HCT116 (cell line): ENCODE measurements at regions not wholly inside any gene's neighbourhood (a gene's known extent, or its start where the extent isn't known, plus 50 kb on each side); places are given as distances from the start of the nearest gene placed in this dataset.

Source experiments
- ATAC-seq: fragments of 200-7000 bp; cut with Tn5 transposase; 2 replicates; pipeline ENCODE4 v1.9.1; 2020; ENCODE audit warnings: mild to moderate bottlenecking, moderate library complexity
- BruUV-seq: library from RNA; stranded (reverse); fragments of 400-500 nt; replicated peaks from 2 replicates; lab custom pipeline; 2021; lab: Mats Ljungman, UMichigan
- CTCF ChIA-PET: fragments of 300-600 bp; sonication (Branson Sonifier 250); formaldehyde crosslinking; loops from one replicate; lab custom pipeline; 2021; ENCODE audit warnings: antibody characterized with exemption; lab: Charles Lee
- POLR2A ChIA-PET: fragments of 300-600, 350-600 bp; sonication (Branson Sonifier 250); formaldehyde crosslinking; loops from one replicate; lab custom pipeline; 2021; ENCODE audit warnings: antibody characterized with exemption; lab: Charles Lee
- RAD21 ChIA-PET, 2 experiments: fragments of 300-600 bp; sonication (Branson Sonifier 250); formaldehyde crosslinking; loops; one replicate each; lab custom pipeline; 2023; ENCODE audit warnings: low total read pairs in 2 of 2; ENCODE audit not compliant: uncharacterized antibody in 2 of 2, unreplicated experiment in 2 of 2, low non-redundant PET in 1 of 2; lab: Charles Lee
- DNase-seq: peaks from one replicate; pipeline ENCODE4 v3.0.0-alpha.2; 2010; ENCODE audit warnings: low read depth, low spot score
- H2AFZ ChIP-seq: fragments of 200-600 bp; shearing (Covaris generic), sonication (generic); 2 replicates; pipeline ENCODE4 v1.6.1; 2017; ENCODE audit warnings: low read depth, mixed run types, mixed read lengths, antibody characterized with exemption, low read length; ENCODE audit not compliant: poor library complexity, severe bottlenecking
- H3K27ac ChIP-seq: 2 replicates; pipeline ENCODE4 v1.5.1; 2012; ENCODE audit warnings: low read depth, low read length
- H3K27me3 ChIP-seq: fragments of 200-600 bp; sonication (generic); 2 replicates; pipeline ENCODE4 v1.6.1; 2016; ENCODE audit warnings: mixed run types, low read length, mixed read lengths; ENCODE audit not compliant: insufficient read depth
- H3K36me3 ChIP-seq, 2 experiments: fragments of 200-500 bp in 1 of 2; fragments of 200-600 bp in 1 of 2; sonication (Bioruptor generic) in 1 of 2; sonication (generic) in 1 of 2; 2 replicates each; pipeline versions ENCODE4 v1.5.1 to v1.6.1; 2014 to 2016; ENCODE audit warnings: low read length in 2 of 2, inconsistent platforms in 1 of 2, mixed read lengths in 1 of 2, mixed run types in 1 of 2; ENCODE audit not compliant: insufficient read depth in 2 of 2, control insufficient read depth in 1 of 2
- H3K4me1 ChIP-seq, 2 experiments: fragments of 200-600 bp in 1 of 2; sonication (generic) in 1 of 2; 2 replicates each; pipeline versions ENCODE4 v1.5.1 to v1.6.1; 2012 to 2017; ENCODE audit warnings: low read length in 2 of 2, inconsistent platforms in 1 of 2, mild to moderate bottlenecking in 1 of 2, mixed read lengths in 1 of 2, mixed run types in 1 of 2, moderate library complexity in 1 of 2; ENCODE audit not compliant: insufficient read depth in 2 of 2, control insufficient read depth in 1 of 2
- H3K4me2 ChIP-seq: fragments of 200-600 bp; sonication (generic); 2 replicates; pipeline ENCODE4 v1.6.1; 2017; ENCODE audit warnings: mixed run types, low read length, mixed read lengths
- H3K4me3 ChIP-seq, 2 experiments: fragments of 200-600 bp in 1 of 2; sonication (generic) in 1 of 2; replicated peaks in 1 of 2; 2 replicates each; pipeline ENCODE4 v1.5.1; 2011 to 2016; ENCODE audit warnings: low read length in 2 of 2, control low read depth in 1 of 2, low read depth in 1 of 2, mild to moderate bottlenecking in 1 of 2, mixed read lengths in 1 of 2, mixed run types in 1 of 2
- H3K79me2 ChIP-seq: fragments of 200-600 bp; sonication (generic); 2 replicates; pipeline ENCODE4 v1.6.1; 2017; ENCODE audit warnings: mild to moderate bottlenecking, mixed run types, low read length, moderate library complexity, mixed read lengths; ENCODE audit not compliant: insufficient read depth
- H3K9ac ChIP-seq: fragments of 200-600 bp; sonication (generic); 2 replicates; pipeline ENCODE4 v1.6.1; 2016; ENCODE audit warnings: low read length, mixed read lengths
- H3K9me2 ChIP-seq: fragments of 200-600 bp; sonication (generic), shearing (Covaris generic); 2 replicates; pipeline ENCODE4 v1.6.1; 2017; ENCODE audit warnings: mixed run types, mild to moderate bottlenecking, moderate library complexity; ENCODE audit not compliant: insufficient read depth
- H3K9me3 ChIP-seq, 2 experiments: fragments of 200-500 bp in 1 of 2; fragments of 200-600 bp in 1 of 2; sonication (Bioruptor generic) in 1 of 2; sonication (generic) in 1 of 2; 2 replicates each; pipeline ENCODE4 v1.6.1; 2014 to 2017; ENCODE audit warnings: low read length in 2 of 2, mixed read lengths in 2 of 2, inconsistent platforms in 1 of 2, low read depth in 1 of 2, mild to moderate bottlenecking in 1 of 2, mixed run types in 1 of 2, moderate library complexity in 1 of 2; ENCODE audit not compliant: control insufficient read depth in 1 of 2, insufficient read depth in 1 of 2
- H4K20me1 ChIP-seq: fragments of 200-600 bp; sonication (generic), shearing (Covaris generic); 2 replicates; pipeline ENCODE4 v1.6.1; 2017; ENCODE audit warnings: mixed run types, mild to moderate bottlenecking, moderate library complexity; ENCODE audit not compliant: insufficient read depth
- CBX3 ChIP-seq: IDR thresholded peaks from 2 replicates; pipeline ENCODE4 v1.6.1; 2012; ENCODE audit warnings: low read depth
- CEBPB ChIP-seq: IDR thresholded peaks from 2 replicates; pipeline ENCODE4 v1.6.1; 2012; ENCODE audit warnings: low read depth
- EGR1 ChIP-seq: IDR thresholded peaks from 2 replicates; pipeline ENCODE4 v1.6.1; 2012; ENCODE audit warnings: low read depth
- EZH2 ChIP-seq: fragments of 200-600 bp; sonication (generic); IDR thresholded peaks from 2 replicates; pipeline ENCODE4 v1.6.1; 2017; ENCODE audit warnings: antibody characterized with exemption, mixed run types
- FOSL1 ChIP-seq: IDR thresholded peaks from 2 replicates; pipeline ENCODE4 v1.6.1; 2012; ENCODE audit warnings: low read depth
- POLR2A ChIP-seq: IDR thresholded peaks from 2 replicates; pipeline ENCODE4 v1.7.0; 2011; ENCODE audit warnings: borderline replicate concordance; ENCODE audit not compliant: insufficient read depth, insufficient read length; ENCODE audit errors: extremely low read depth
- POLR2AphosphoS5 ChIP-seq: IDR thresholded peaks from 2 replicates; pipeline ENCODE4 v1.6.1; 2011; ENCODE audit warnings: mild to moderate bottlenecking, low read depth, low read length, moderate library complexity
- SIN3A ChIP-seq: IDR thresholded peaks from 2 replicates; pipeline ENCODE4 v1.6.1; 2012; ENCODE audit warnings: low read depth
- SRF ChIP-seq: IDR thresholded peaks from 2 replicates; pipeline ENCODE4 v1.6.1; 2012; ENCODE audit warnings: low read depth
- TCF7L2 ChIP-seq: IDR thresholded peaks from 2 replicates; pipeline ENCODE4 v1.7.0; 2011; ENCODE audit warnings: borderline replicate concordance, inconsistent platforms; ENCODE audit not compliant: insufficient read depth, insufficient read length; ENCODE audit errors: extremely low read depth
- YY1 ChIP-seq: IDR thresholded peaks from 2 replicates; pipeline ENCODE4 v1.6.1; 2011; ENCODE audit warnings: low read length, low read depth, moderate library complexity, mild to moderate bottlenecking; ENCODE audit not compliant: insufficient replicate concordance; ENCODE audit errors: extremely low read depth
- ZFX ChIP-seq: fragments of 450-650 bp; IDR thresholded peaks from 2 replicates; pipeline ENCODE4 v1.6.1; 2017
- intact Hi-C: fragments of 100-400 bp; cut with micrococcal nuclease; formaldehyde crosslinking; loops from 2 replicates; pipeline ENCODE4 v1.10.0; 2022
- TF ChIP-seq, protein P1 (sequence below): IDR thresholded peaks from 2 replicates; pipeline ENCODE4 v1.6.1; 2012; ENCODE audit warnings: low read depth
- TF ChIP-seq, protein P2 (sequence below), 3 experiments: fragments of 200-600 bp in 1 of 3; sonication (generic) in 1 of 3; IDR thresholded peaks in 2 of 3; conservative IDR thresholded peaks in 1 of 3; 2 replicates each; pipeline ENCODE4 v1.5.1; 2012 to 2017; ENCODE audit warnings: low read depth in 2 of 3, low read length in 2 of 3, antibody characterized with exemption in 1 of 3, borderline replicate concordance in 1 of 3, control low read depth in 1 of 3, mild to moderate bottlenecking in 1 of 3, mixed read lengths in 1 of 3, mixed run types in 1 of 3, moderate library complexity in 1 of 3; ENCODE audit not compliant: insufficient read depth in 1 of 3
- TF ChIP-seq, protein P3 (sequence below): IDR thresholded peaks from 2 replicates; pipeline ENCODE4 v1.6.1; 2011; ENCODE audit warnings: mild to moderate bottlenecking, low read length, moderate library complexity; ENCODE audit not compliant: insufficient replicate concordance; ENCODE audit errors: extremely low read depth
- TF ChIP-seq, protein P4 (sequence below): IDR thresholded peaks from 2 replicates; pipeline ENCODE4 v1.6.1; 2012
- TF ChIP-seq, protein P5 (sequence below): IDR thresholded peaks from 2 replicates; pipeline ENCODE4 v1.6.1; 2012

DNA sequence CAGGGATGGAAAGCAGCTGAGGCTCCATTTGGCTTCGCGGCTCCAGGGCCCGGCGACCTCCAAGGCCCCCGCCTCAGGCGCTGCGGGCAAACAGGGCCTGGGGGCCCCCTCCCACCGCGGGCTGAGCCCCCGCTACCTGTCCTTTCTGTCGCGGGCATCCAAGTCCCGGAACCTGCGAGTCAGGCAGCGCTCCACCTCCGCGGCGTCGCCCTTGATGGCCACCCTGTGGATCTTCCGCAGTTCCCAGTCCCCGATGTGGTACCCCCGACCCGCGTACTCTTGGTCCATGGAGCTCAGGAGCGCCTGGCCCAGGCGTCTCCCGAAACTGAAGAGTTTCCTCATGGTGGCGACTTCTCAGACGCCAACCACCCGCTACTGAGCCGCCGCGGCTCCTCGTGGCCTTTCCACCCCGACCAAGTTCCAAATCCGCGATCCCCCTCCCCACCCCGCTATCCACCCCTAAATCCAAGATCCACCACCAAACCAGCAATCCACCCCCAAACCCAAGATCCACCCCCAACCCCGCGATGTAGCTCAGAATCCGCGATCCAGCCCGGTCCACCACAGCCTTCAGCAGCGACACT is 86.5 kb upstream of the CCDC180 start:
- BruUV-seq: no TSS peak
- no peaks in the 10 kb centered on the region for H3K79me2 ChIP-seq
- H3K27me3 ChIP-seq: no peaks in the 10 kb centered on the region
- DNase-seq: no peak
- H3K9ac ChIP-seq: no peak overlapping the region
- H3K9me2 ChIP-seq: no peaks in the 10 kb centered on the region
- ChIA-PET CTCF (no interaction called here), POLR2A (no interaction called here), RAD21 (no interaction called here)
- H4K20me1 ChIP-seq: no peaks in the 10 kb centered on the region
- no peak overlapping the region for H2AFZ ChIP-seq
- H3K4me3 ChIP-seq: no peak overlapping the region
- H3K4me2 ChIP-seq: no peak overlapping the region
- no peaks in the 10 kb centered on the region for H3K36me3 ChIP-seq
- TF ChIP-seq, protein P1, sequence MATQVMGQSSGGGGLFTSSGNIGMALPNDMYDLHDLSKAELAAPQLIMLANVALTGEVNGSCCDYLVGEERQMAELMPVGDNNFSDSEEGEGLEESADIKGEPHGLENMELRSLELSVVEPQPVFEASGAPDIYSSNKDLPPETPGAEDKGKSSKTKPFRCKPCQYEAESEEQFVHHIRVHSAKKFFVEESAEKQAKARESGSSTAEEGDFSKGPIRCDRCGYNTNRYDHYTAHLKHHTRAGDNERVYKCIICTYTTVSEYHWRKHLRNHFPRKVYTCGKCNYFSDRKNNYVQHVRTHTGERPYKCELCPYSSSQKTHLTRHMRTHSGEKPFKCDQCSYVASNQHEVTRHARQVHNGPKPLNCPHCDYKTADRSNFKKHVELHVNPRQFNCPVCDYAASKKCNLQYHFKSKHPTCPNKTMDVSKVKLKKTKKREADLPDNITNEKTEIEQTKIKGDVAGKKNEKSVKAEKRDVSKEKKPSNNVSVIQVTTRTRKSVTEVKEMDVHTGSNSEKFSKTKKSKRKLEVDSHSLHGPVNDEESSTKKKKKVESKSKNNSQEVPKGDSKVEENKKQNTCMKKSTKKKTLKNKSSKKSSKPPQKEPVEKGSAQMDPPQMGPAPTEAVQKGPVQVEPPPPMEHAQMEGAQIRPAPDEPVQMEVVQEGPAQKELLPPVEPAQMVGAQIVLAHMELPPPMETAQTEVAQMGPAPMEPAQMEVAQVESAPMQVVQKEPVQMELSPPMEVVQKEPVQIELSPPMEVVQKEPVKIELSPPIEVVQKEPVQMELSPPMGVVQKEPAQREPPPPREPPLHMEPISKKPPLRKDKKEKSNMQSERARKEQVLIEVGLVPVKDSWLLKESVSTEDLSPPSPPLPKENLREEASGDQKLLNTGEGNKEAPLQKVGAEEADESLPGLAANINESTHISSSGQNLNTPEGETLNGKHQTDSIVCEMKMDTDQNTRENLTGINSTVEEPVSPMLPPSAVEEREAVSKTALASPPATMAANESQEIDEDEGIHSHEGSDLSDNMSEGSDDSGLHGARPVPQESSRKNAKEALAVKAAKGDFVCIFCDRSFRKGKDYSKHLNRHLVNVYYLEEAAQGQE: no peak
- TF ChIP-seq SIN3A (no peak), EZH2 (no peak), POLR2AphosphoS5 (no peak), EGR1 (no peak), FOSL1 (no peak), ZFX (no peak), SRF (no peak), YY1 (no peak), POLR2A (no peak), CEBPB (no peak), TCF7L2 (no peak), CBX3 (no peak)
- TF ChIP-seq, protein P2, sequence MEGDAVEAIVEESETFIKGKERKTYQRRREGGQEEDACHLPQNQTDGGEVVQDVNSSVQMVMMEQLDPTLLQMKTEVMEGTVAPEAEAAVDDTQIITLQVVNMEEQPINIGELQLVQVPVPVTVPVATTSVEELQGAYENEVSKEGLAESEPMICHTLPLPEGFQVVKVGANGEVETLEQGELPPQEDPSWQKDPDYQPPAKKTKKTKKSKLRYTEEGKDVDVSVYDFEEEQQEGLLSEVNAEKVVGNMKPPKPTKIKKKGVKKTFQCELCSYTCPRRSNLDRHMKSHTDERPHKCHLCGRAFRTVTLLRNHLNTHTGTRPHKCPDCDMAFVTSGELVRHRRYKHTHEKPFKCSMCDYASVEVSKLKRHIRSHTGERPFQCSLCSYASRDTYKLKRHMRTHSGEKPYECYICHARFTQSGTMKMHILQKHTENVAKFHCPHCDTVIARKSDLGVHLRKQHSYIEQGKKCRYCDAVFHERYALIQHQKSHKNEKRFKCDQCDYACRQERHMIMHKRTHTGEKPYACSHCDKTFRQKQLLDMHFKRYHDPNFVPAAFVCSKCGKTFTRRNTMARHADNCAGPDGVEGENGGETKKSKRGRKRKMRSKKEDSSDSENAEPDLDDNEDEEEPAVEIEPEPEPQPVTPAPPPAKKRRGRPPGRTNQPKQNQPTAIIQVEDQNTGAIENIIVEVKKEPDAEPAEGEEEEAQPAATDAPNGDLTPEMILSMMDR (IDR thresholded peaks at IDR 0.05 in 2 of 3, conservative IDR thresholded peaks at IDR 0.05 in 1 of 3; ENCODE audit: borderline replicate concordance in 1 of 3, insufficient read depth in 1 of 3, low read depth in 2 of 3, low read length in 2 of 3): no peak
- TF ChIP-seq, protein P3, sequence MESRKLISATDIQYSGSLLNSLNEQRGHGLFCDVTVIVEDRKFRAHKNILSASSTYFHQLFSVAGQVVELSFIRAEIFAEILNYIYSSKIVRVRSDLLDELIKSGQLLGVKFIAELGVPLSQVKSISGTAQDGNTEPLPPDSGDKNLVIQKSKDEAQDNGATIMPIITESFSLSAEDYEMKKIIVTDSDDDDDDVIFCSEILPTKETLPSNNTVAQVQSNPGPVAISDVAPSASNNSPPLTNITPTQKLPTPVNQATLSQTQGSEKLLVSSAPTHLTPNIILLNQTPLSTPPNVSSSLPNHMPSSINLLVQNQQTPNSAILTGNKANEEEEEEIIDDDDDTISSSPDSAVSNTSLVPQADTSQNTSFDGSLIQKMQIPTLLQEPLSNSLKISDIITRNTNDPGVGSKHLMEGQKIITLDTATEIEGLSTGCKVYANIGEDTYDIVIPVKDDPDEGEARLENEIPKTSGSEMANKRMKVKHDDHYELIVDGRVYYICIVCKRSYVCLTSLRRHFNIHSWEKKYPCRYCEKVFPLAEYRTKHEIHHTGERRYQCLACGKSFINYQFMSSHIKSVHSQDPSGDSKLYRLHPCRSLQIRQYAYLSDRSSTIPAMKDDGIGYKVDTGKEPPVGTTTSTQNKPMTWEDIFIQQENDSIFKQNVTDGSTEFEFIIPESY: no peak
- TF ChIP-seq, protein P4, sequence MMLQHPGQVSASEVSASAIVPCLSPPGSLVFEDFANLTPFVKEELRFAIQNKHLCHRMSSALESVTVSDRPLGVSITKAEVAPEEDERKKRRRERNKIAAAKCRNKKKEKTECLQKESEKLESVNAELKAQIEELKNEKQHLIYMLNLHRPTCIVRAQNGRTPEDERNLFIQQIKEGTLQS: no peak
- TF ChIP-seq, protein P5, sequence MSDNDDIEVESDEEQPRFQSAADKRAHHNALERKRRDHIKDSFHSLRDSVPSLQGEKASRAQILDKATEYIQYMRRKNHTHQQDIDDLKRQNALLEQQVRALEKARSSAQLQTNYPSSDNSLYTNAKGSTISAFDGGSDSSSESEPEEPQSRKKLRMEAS: no peak
- no peaks in the 10 kb centered on the region for H3K9me3 ChIP-seq
- intact Hi-C loops: no loop called here
- H3K4me1 ChIP-seq: no peaks in the 10 kb centered on the region
- no peak overlapping the region for H3K27ac ChIP-seq
- ATAC-seq: no peak
